Left cardiac atrium (tissue), 4 donors: ENCODE measurements at regions not wholly inside any gene's neighbourhood (a gene's known extent, or its start where the extent isn't known, plus 50 kb on each side); places are given as distances from the start of the nearest gene placed in this dataset.

Experiments
- ATAC-seq, 2 donors: fragments of 200-7000 bp; cut with Tn5 transposase; one replicate each; pipeline ENCODE4 v1.9.1; 2020; ENCODE audit warnings: mild to moderate bottlenecking in 2 of 2, moderate library complexity in 2 of 2
- DNase-seq: peaks from one replicate; pipeline ENCODE4 v3.0.0-alpha.2; 2020
- intact Hi-C, 2 donors: fragments of 100-400 bp; cut with DNase I; formaldehyde crosslinking; loops; one replicate each; pipeline versions ENCODE4 v1.14.1 to v1.15.1; 2022 to 2023
- donor health status: DM: no; HTN: yes; CAD: no.
- donor health status: DM: no; HTN: yes; CAD: no; lungs with severe emphysema.
- donor health status: DM: yes; HTN: yes; CAD: no.
- donor health status: Dilated cardiomyopathy.

DNA sequence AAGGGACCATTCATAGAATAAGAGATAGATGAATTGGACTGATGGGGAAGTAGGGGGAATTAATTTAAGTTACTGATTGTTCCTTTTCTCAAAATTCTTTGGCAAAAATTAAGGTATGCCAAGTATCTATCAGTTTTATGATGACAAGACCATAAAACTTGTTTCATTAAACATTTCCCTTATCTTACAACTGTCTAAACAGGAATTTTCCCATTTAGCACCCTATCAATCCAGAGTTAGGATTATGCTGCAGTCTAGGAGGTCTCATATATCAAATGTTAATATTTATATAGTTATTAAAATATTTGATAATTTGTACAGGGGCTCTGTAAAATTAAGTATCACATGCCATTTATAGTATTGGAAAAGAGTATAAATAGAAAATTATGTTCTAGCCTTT, 51.5 kb upstream of the ARID1B start:
- DNase-seq (no peak), ATAC-seq (no peak)
- intact Hi-C loops = no loop called here

DNA sequence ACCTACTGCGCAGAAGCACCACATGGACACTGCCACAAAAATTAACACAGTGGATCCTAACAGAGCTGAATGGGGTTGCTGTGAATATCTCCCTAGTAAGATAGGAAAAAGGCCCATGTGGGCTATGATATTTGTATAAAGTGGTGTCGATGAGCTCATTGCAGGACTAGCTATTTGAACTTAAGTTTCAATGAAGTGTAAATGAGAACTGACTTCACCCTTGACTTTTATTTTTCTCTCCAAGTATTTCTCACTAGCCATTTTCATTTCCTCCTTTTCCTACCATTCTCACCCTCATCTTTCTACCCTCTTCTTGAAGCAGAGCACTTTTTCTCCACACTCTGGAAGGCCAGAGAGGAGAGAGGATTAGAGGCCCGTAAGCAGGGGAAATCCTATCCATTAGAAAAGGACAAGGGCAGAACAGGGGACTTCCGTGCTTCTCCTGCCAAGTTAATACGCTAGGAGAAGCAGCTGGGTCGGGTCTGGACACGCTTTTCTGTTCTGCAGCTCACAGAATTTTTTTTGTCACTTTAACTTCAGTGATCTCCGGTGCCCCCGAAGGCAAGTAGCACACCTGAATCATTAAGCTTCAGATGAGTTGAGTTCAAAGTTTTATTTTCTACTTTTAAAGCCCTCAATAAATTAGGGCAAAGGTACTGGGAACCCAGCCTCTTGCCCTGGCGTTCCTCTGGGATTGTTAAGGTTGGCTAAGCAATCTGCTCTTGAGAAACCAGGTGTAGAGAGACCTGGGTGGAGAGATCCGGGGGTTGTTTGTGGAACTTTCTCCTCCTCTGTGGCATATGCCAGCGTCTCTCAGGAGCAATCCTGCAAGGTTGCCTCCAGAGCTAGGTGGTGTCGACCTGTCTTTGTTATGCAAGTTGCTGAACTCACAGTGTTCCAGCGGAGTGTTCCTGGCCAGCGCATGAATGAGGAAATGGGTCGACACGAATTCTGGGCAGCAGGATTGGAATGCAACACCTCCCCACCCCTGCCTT, 56.2 kb upstream of the ARID1B start:
- intact Hi-C loops = loop anchor here in 1 of 2 donors (5.0 kb wide), 1 partner anchor 56 kb away; the partner anchor contains the start of gene ARID1B
- DNase-seq = no peak

DNA sequence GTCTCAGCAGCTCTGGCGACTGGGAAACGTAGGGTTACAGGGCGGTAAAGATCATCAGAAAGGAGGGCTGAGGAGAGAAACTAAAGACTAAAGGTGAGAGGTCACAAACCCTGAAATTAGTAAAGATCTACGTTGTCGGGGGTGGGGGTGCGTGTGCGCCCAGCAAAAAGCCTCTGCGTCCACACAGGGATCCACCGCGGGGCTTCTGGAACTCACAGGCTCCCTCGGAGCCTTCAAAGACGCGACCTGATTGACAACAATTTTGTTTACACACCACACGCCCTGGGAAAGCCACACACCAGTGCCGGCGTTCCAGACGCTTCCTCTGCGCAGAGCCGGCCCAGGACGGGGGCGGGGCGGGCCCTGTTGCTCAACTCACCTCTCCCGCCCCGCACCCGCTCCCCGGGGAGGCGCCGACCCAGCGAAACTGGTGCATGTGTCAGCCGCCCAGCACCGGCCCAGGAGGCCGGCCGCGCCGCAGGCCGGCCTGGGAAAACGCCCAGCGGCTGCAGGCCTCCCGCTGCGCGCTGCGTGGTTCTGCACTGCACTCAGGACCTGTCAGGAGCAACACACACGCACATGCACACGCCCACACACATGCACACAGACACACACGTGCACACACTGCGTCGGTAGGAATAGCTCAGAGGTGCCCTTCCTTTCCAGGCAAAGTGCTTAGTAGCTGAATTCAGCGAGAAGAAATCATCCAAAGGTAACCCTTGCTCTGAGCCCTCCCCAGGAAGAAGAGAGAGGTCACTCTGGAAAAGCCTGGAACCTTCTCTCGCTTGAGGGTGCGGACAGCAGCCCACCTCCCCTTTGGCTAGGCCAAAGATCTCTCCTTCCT, 57.2 kb upstream of the ARID1B start:
- DNase-seq (peak; percentile 96), ATAC-seq (peak; percentile 97 to 99)
- intact Hi-C loops = loop anchor here in 1 of 2 donors (5.0 kb wide), 1 partner anchor 57 kb away; the partner anchor contains the start of gene ARID1B

More for the DNA sequence above, 56.2 kb upstream of the ARID1B start:
- peak; percentile 21 to 28 for ATAC-seq

DNA sequence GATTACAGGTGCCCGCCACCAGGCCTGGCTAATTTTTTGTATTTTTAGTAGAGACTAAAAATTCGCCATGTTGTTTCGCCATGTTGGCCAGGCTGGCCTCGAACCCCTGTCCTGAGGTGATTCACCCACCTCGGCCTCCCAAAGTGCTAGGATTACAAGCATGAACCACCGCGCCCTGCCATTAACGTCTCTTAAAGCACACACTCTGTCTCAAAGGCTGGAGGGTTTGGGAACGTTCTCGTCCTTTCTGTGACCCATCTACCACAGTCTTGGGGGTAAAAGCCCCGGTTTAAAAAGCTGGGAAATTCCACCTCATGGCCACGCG, 57.8 kb upstream of the ARID1B start:
- ATAC-seq = no peak
- intact Hi-C loops = no loop called here

DNA sequence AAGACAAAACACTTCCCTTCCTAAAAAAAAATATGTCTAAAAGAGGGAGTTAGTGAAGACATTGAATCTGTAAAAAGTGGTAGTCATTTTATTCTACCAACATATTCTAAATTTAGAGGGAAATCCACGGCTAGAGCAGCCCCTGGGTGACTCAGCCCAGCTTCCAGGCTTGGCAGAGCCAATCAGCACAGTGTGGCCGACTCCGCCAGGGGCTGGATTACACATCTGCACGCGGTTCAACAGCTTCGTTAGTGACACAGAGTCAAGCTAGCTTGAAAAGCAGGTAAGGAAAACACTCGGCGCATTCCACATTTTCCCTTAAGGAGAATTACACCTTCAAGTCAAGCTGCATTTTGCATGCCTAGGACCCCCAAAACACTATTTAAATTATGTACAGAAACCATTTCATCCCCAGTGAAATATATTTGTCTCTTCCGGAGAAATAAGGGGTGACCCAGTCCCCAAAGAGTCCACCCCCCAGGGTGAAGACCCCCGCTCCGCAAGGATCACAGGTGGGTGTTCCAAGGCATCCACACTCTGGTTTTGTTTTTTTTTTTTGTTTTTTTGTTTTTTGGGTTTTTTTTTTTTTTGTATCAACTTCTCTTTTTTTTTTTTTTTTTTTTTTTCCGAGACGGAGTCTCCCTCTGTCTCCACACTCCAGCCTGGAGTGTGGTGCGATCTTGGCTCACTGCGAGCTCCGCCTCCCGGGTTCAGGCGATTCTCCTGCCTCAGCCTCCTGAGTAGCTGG, 58.4 kb upstream of the ARID1B start:
- DNase-seq (peak; percentile 41), ATAC-seq (peak in 1 of 2 donors; percentile 37)
- intact Hi-C loops = no loop called here

More for the DNA sequence above, 57.8 kb upstream of the ARID1B start:
- DNase-seq = no peak

DNA sequence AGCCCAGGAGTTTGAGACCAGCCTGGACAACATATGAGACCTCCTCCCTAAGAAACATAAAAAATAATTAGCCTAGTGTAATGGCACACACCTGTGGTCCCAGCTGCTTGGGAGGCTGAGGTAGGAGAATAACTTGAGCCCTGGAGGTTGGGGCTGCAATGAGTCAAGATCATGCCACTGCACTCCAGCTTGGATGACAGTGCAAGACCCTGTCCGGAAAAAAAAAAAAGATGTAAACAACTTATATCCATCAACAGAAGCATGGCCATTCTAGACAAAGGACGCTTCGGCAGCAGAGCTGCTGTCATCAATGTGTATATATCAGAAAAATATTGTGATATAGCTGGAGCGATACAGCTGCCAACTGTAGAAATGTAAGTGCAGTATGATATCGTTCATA, 59.6 kb upstream of the ARID1B start:
- DNase-seq = no peak
- intact Hi-C loops = no loop called here
- no peak for ATAC-seq

DNA sequence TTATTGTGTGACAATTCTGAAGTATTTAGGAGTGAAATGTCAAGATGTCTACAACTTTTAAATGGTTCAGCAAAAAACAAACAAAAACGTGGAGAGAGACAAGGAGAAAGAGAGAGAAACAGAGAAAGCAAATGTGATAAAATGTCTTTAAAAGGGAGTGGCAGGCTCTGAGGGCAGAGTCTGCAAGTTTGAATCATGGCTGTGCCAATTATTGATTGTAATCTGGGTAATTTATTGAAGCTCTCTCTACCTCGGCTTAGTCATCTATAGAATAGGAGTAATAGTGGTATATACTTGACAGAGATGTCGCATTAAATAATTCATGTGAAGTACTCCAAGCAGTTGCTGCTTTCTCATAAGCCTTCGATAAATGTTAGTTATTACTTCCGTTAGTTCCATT, 61.3 kb upstream of the ARID1B start:
- DNase-seq (no peak), ATAC-seq (no peak)
- intact Hi-C loops = no loop called here

DNA sequence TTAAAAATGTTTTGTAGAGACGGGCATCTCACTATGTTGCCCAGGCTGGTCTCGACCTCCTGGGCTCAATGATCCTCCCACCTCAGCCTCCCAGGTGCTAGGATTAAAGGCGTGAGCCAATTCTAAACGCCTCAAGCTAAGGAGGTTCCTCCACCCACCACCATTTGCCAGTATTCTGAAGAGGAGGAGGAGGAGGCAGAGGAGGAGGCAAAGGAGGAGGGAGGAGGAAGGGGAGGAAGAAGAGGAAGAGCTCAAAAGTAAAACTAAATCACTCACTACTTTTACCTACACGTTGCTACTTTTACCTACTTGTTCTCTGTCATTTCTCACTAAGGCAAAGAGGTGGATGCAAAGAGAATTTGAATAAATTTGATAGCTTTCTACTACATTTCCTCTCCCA, 63.6 kb upstream of the ARID1B start:
- DNase-seq = no peak
- no peak for ATAC-seq
- intact Hi-C loops = no loop called here

DNA sequence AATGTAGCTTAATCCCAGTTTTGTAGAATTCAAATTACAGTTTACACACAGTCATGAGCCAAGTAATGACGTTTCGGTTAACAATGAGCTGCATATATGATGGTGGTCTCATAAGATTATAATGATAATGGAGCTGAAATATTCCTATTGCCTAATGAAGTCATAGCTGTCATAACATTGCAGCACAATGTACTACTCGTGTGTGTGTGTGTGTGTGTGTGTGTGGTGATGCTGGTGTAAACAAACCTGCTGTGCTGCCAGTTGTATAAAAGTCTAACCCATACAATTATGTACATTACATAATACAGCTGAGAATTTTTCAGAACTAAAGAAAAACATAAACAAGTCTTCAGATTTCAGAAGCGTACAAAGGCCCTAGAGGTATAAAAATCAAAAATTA, 66.7 kb upstream of the ARID1B start:
- ATAC-seq (no peak), DNase-seq (no peak)
- intact Hi-C loops = no loop called here

DNA sequence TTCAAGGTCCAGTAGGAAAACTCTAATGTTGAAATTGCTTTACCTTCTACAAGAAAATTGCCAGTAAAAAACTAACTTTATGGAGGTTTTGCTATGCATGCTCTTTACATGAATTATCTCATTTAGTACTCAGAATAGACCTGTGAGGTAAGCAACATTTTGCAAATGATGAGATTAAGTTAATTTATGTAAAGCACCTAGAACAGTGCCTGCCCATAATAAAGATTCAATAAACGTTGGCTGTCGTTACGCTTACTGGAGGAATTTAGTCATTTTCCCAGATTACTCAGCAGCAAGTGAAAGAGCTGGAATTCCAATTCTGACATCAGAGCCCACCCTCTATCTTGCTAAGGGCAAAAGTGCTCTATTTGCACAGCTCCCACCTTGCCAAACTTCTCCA, 69.4 kb upstream of the ARID1B start:
- no peak for ATAC-seq

DNA sequence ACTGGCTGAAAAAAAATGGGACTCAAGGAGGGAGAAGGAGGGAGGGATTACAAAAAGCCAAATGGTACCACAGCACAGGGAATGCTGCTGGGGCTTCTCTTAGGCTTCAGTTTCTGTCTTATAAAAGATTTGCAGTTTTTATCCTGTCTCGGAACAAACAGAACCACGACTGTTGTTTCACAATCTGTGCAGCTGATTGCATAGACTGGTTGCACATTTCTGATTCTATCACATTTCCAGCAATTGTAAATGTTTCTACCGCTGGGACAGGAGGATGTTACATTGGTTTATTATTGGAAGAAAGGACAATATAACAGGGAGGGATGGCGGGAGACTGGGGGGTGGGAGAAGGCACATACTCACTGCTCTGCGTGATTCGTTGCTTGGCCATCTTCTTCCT, 73.5 kb upstream of the ARID1B start:
- intact Hi-C loops = no loop called here
- ATAC-seq (no peak), DNase-seq (no peak)

More for the DNA sequence above, 69.4 kb upstream of the ARID1B start:
- intact Hi-C loops = no loop called here
- no peak for DNase-seq

DNA sequence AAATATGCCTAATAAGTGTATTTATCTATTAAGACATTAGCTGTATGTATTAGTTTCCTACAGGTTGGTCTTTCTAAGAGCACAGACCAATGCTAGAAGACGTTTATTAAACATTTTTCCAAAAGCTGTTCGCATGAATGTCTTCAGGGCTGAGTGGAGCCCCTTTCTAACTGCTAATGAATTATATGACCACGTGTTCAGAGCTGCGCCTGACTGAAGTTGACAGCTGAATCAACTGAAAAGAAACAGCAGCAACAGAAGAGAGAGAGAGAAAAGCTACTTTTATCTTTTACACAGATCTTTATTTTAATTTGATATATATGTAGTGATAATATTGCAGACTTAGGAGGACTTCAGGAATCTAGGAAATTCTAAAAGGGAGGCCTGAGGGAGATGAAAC, 75.2 kb upstream of the ARID1B start:
- intact Hi-C loops = no loop called here
- no peak for ATAC-seq

DNA sequence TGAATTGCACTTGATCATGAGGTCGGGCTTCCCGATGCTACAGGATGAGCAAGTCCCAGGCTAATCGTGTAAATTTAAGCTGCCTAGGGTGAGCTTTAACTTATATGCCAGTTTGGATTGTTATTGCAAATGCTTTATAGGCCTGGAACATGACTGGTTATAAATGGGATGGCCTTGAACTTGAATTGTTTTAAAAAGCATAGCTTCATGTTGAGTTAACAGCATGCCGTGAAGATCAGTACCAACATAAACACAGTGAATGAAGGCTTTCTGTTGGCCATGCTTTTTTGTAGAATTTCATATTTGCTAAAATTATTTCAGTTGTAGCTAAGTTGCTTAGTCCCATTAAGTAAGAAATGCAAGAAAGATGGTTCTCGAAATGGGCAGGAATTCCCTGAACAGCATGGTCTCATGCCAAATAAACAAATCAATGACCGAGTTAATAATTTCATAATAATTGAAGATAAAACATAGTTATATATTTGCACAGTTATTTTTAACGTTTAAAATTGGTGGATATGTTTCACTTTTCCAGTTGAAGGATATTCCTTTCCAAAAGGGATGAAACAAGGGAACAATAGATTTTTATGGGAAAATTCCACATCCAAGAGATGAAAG, 76.6 kb upstream of the ARID1B start:
- no peak for ATAC-seq
- intact Hi-C loops = no loop called here

More for the DNA sequence above, 75.2 kb upstream of the ARID1B start:
- no peak for DNase-seq

DNA sequence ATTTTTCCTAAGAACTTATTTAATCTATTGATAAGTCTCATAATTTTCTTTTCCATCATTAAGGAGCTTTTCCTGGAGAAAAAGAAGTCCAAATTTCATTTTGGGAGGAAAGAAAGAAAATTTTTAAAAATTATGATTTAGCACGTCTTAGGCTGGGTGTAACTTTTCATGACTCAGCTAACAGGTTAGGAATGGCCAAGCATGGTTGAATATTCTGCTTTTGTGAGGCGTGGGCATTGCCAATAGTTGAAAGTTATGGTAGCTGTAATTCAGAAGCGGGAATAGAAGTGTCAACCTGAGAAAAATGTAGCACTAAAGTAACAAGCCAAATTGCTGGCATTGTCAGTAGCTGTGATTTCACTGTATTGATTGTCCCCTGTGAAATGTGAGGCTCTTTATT, 77.2 kb upstream of the ARID1B start:
- intact Hi-C loops = loop anchor here in 1 of 2 donors (5.0 kb wide), 1 partner anchor 72 kb away; no protein-coding TSS in a partner anchor
- no peak for ATAC-seq
- DNase-seq = no peak

More for the DNA sequence above, 76.6 kb upstream of the ARID1B start:
- DNase-seq = no peak

DNA sequence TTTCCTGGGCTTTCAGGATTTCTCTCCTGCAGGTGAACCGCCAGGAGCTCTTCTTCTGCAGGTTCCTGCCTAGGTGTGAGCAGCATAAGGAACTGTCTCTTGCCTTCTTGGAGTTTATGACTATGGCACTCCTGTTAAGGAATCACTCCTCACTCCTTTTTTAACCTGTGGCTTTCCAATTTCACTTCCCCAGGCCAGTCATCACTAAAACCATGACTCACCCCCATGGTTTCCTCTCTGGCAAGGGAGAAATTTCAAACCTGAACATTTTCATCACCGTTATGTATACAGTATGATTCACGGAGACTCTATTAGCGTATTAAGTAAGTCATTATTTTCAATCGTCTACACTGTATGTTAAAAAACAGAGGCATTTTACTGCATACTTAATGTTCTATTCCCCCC, 78.2 kb upstream of the ARID1B start:
- ATAC-seq (no peak), DNase-seq (no peak)
- intact Hi-C loops = loop anchor here in 1 of 2 donors (5.0 kb wide), 1 partner anchor 73 kb away; no protein-coding TSS in a partner anchor

DNA sequence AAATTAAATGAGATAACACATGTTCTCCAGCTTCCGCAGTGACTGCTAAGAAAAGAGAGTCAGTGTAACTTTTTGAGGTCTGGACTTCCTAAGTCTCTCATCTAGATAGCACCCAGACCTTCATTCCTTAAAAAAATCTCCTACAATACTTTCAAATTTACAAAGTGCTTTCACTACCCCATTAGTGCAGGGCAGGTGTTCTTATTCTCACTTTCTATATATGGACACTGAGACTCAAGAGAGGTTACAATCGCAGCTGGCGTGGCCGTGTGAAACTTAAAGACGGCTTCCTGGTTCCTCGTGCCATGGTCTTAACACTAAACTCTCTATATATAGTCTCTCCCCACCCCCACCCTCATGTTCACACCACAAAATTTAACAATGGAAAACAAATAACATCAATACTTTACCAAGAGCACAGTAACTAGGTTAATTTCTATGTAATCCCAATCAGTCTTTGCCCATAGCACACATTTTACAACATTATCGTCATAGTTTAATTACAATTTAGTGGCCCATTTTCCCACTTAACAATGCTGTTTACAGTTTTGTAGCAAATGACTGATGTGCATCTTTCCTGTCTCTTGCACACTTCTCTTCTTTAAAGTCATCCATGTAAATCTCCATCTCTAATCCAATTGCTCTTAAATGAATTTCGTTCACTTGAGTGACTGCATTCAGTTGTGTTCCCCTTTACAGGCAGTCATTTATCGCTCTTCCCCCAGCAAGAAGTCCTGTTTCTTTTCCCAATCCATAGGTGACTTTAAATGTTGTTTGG, 78.8 kb upstream of the ARID1B start:
- no peak for ATAC-seq
- intact Hi-C loops = loop anchor here in 1 of 2 donors (5.0 kb wide), 1 partner anchor 74 kb away; no protein-coding TSS in a partner anchor
- no peak for DNase-seq

DNA sequence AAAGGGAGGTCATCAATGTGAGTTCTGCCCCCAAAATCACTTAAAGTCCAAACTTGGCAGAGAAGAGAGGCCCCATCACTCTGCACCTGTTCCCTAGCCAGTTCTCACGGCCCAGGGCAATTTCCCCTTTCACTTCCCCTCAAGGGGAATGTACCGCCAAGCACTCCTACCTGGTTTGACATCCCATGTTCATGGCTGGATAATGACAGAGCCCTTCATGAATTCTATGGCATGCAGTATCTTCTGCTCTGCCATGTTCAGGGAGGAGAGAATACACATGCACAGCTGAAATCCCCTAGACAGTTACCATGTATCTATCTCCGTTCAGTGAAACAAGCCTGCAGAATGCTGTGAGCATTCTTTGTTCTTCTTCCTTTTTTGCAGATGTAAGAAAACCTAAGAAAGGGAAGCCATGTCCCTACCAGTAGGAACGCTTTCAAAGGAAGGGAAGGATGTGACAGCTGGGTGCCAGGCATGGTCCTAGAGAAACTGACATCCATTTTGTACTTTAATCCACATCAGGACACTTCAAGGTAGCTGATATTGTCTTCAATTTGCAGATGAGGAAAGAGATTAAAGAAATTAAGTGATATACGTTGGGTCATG, 79.8 kb upstream of the ARID1B start:
- intact Hi-C loops = loop anchor here in 1 of 2 donors (5.0 kb wide), 1 partner anchor 75 kb away; no protein-coding TSS in a partner anchor
- ATAC-seq (no peak), DNase-seq (no peak)
